Stimulated activated CD4-positive, alpha-beta T cell treated with anti-CD3 and anti-CD28 coated beads, Interleukin-12 subunit alpha, Interleukin-12 subunit beta, amount 100 ng/mL, for 48 hours (primary cell): ENCODE measurements at regions not wholly inside any gene's neighbourhood (a gene's known extent, or its start where the extent isn't known, plus 50 kb on each side); places are given as distances from the start of the nearest gene placed in this dataset.
"Not testable (repeated sequence)": the region's sequence is repeated elsewhere in the genome, so short reads cannot be mapped to it uniquely, and the experiment has no call there.

ENCODE experiments used
- DNase-seq, 3 donors: peaks; one replicate each; pipeline ENCODE4 v3.0.0-alpha.2; 2020; ENCODE audit warnings: low read depth in 2 of 3, low spot score in 1 of 3

GRCh38 chr5:167096816-167097215, 1194.6 kb upstream of the WWC1 start:
- DNase-seq, result no peak

- no peak for DNase-seq
Observed at GRCh38 chr5:167104351-167104750, 1187.1 kb upstream of the WWC1 start.

- no peak for DNase-seq
Observed at GRCh38 chr5:167105941-167106340, 1185.5 kb upstream of the WWC1 start.

GRCh38 chr5:167107684-167108083, 1183.8 kb upstream of the WWC1 start:
- DNase-seq, result no peak

GRCh38 chr5:167108266-167108665, 1183.2 kb upstream of the WWC1 start:
- not testable (repeated sequence) for DNase-seq

- no peak for DNase-seq
Observed at GRCh38 chr5:167112556-167112955, 1178.9 kb upstream of the WWC1 start.

GRCh38 chr5:167122267-167122666, 1169.2 kb upstream of the WWC1 start:
- DNase-seq, result no peak

- no peak for DNase-seq
Observed at GRCh38 chr5:167123126-167123525, 1168.3 kb upstream of the WWC1 start.

- DNase-seq, result no peak
Observed at GRCh38 chr5:167128581-167128980, 1162.9 kb upstream of the WWC1 start.

- no peak for DNase-seq
Observed at GRCh38 chr5:167140548-167141291, 1150.7 kb upstream of the WWC1 start.

- DNase-seq, result no peak
Observed at GRCh38 chr5:167143716-167144115, 1147.7 kb upstream of the WWC1 start.

GRCh38 chr5:167145841-167146240, 1145.6 kb upstream of the WWC1 start:
- no peak for DNase-seq

GRCh38 chr5:167147879-167148278, 1143.6 kb upstream of the WWC1 start:
- DNase-seq, result no peak

- DNase-seq, result no peak
Observed at GRCh38 chr5:167150661-167151060, 1140.8 kb upstream of the WWC1 start.

- DNase-seq, result no peak
Observed at GRCh38 chr5:167152561-167152960, 1138.9 kb upstream of the WWC1 start.

- DNase-seq, result no peak
Observed at GRCh38 chr5:167155387-167156005, 1135.9 kb upstream of the WWC1 start.

- no peak for DNase-seq
Observed at GRCh38 chr5:167156446-167156845, 1135.0 kb upstream of the WWC1 start.

- no peak for DNase-seq
Observed at GRCh38 chr5:167158588-167158987, 1132.9 kb upstream of the WWC1 start.

- DNase-seq, result no peak
Observed at GRCh38 chr5:167160388-167160787, 1131.1 kb upstream of the WWC1 start.

GRCh38 chr5:167166696-167167095, 1124.7 kb upstream of the WWC1 start:
- no peak for DNase-seq

GRCh38 chr5:167167191-167167795, 1124.2 kb upstream of the WWC1 start:
- no peak for DNase-seq

- DNase-seq, result no peak
Observed at GRCh38 chr5:167168971-167169370, 1122.5 kb upstream of the WWC1 start.
